ENCODE measurements at regions not wholly inside any gene's neighbourhood (a gene's known extent, or its start where the extent isn't known, plus 50 kb on each side); places are given as distances from the start of the nearest gene placed in this dataset.
"Not testable (repeated sequence)": the region's sequence is repeated elsewhere in the genome, so short reads cannot be mapped to it uniquely, and the experiment has no call there.

DNA sequence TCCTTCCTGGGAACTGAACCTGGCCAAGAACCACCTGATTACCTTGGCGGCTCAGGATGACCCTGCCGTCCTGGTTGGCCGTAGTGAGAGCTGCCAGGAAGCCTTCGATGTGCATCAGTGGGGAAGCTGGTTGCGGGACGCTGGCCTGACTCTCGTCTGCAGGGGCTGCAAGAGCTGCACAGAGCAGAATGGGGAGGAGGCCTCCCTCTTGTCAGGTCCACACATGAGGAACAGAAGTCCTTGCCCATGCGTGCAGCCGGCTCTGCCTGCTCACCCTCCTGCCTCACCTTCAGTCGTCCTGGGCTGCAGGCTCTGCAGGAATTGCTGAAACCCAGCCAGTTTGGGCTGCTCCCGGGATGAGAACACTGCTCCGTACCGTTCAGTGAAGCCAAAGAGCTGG is 182.3 kb downstream of the KLRB1 start:
- not testable (repeated sequence) for DNase-seq; H3K36me3 ChIP-seq (ENCODE audit: control insufficient read depth, insufficient read depth, low read length); H3K27ac ChIP-seq (ENCODE audit: low read length); H3K4me1 ChIP-seq (ENCODE audit: control insufficient read depth, insufficient read depth, low read length); H3K9me3 ChIP-seq (ENCODE audit: control insufficient read depth, low read depth, low read length); H3K4me3 ChIP-seq (ENCODE audit: low read length); H3K27me3 ChIP-seq (ENCODE audit: control insufficient read depth, insufficient read depth, low read length)
- no CpG with 5 or more reads among the region's 13 CpGs for WGBS (ENCODE audit: insufficient coverage, low lambda C conversion rate)

DNA sequence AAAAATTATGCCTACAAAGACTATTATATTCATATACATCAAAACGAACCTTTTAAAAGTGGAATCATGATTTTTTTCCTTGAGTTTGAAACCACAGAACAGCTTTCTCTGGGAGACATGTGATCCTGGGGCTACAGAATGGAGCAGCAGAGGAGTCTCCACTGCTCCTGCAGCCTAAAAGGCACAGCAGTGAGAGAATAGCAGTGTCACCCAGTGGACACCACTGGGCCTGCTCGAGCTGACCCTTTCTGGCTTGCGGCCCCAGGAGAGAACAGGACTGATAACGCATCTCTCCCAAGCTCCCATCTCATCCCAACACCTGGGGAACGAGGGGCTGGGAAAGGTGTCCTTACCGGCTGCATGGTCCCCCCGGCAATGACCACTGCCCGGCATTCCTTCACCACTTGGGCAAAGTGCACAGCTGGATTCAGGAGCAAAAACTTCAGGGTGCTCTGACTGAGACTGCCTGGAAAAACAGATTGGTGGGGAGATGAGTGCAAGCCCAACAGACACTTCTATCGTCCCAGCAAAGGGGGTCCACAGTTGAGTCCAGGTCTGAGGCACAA is 183.5 kb downstream of the KLRB1 start:
- H3K4me1 ChIP-seq (ENCODE audit: control insufficient read depth, insufficient read depth, low read length); DNase-seq; H3K27me3 ChIP-seq (ENCODE audit: control insufficient read depth, insufficient read depth, low read length); H3K27ac ChIP-seq (ENCODE audit: low read length); H3K9me3 ChIP-seq (ENCODE audit: control insufficient read depth, low read depth, low read length); H3K4me3 ChIP-seq (ENCODE audit: low read length); H3K36me3 ChIP-seq (ENCODE audit: control insufficient read depth, insufficient read depth, low read length): not testable (repeated sequence)
- WGBS (ENCODE audit: insufficient coverage, low lambda C conversion rate), result no CpG with 5 or more reads among the region's 9 CpGs

DNA sequence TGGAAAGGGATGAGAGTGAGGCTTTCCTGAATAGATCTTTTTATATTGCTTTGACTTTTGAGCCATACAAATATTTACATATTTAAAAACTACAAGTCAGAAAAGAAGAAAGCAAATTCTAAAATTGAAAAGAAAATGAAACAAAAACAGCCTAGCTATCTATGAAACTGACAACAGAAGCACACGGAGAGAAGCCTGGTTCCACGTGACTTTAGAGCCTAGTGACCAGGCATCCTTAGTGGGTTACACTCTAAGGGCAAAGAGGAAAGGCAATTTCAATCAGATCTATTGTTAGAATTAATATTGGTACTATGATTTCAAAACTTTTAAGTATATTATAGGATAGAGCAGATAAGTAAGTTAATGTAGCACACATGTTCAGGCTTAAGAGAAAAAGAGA is 185.0 kb downstream of the KLRB1 start:
- not testable (repeated sequence) for H3K27ac ChIP-seq (ENCODE audit: low read length); H3K27me3 ChIP-seq (ENCODE audit: control insufficient read depth, insufficient read depth, low read length); H3K4me1 ChIP-seq (ENCODE audit: control insufficient read depth, insufficient read depth, low read length); H3K4me3 ChIP-seq (ENCODE audit: low read length); DNase-seq; H3K36me3 ChIP-seq (ENCODE audit: control insufficient read depth, insufficient read depth, low read length); H3K9me3 ChIP-seq (ENCODE audit: control insufficient read depth, low read depth, low read length)
- no CpG with 5 or more reads among the region's 2 CpGs for WGBS (ENCODE audit: insufficient coverage, low lambda C conversion rate)

DNA sequence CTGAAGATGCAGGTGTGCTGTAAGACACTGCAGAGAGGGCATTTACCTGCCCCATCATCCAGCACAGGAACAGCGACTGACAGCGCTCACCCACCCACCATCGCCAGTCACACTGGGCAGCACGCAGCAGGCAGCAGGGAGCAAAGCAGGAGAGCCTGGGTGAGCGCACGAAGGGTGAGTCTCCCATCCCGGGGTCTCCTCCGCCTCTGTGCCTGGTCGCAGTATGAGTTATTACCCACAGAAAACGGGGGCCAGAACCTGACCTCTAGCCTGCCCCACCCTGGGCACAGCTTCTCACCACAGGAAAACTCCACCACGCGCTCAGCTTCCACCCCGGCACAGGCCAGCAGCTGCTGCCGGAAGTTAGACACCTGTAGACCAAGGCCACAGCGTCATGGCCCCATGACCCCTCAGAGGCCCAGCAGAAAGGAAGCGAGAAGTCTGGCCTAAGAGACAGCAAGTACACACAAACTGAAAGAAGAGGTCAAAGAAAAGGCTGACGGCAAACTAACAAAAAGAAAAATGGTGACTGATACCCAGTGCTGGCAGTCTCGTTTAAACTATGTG is 186.1 kb downstream of the KLRB1 start:
- no CpG with 5 or more reads among the region's 18 CpGs for WGBS (ENCODE audit: insufficient coverage, low lambda C conversion rate)
- not testable (repeated sequence) for H3K27ac ChIP-seq (ENCODE audit: low read length); H3K4me3 ChIP-seq (ENCODE audit: low read length)

DNA sequence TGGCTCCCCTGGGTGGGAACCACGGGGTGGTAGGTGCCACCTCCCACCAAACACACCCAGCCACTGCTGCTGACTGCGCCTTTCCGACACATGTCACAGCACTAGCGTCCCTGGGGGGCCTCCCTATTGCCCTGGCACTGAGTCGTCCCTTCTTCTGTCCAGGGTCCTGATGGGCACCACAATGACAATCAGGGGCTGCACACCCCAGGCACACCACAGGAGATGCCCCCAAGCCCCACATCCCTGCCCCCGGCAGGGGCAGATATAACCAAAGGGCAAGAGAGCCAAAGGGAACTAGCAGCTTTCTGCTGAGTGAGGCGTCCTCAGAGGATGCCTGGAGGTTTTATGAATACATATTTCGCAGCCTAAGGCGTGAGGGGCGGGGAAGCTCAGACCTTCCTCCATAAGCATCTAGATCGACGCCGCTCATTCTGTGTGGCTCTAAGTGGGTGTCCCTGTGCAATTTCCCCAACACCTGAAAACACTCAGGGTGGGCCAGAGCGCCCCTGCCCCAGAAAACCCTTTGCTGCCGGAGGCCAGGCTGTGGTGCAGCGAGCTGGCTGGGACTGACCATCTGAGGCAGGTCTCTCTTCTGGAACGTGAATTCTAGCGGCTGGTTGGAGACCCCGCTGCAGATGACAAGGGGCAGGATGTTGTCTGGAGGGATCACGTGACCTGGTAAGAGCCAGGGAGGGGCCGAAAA is 186.7 kb downstream of the KLRB1 start:
- H3K27me3 ChIP-seq (ENCODE audit: control insufficient read depth, insufficient read depth, low read length); H3K27ac ChIP-seq (ENCODE audit: low read length); H3K4me3 ChIP-seq (ENCODE audit: low read length); H3K36me3 ChIP-seq (ENCODE audit: control insufficient read depth, insufficient read depth, low read length); DNase-seq; H3K4me1 ChIP-seq (ENCODE audit: control insufficient read depth, insufficient read depth, low read length); H3K9me3 ChIP-seq (ENCODE audit: control insufficient read depth, low read depth, low read length): not testable (repeated sequence)
- no CpG with 5 or more reads among the region's 21 CpGs for WGBS (ENCODE audit: insufficient coverage, low lambda C conversion rate)

More for the DNA sequence above, 186.1 kb downstream of the KLRB1 start:
- not testable (repeated sequence) for H3K9me3 ChIP-seq (ENCODE audit: control insufficient read depth, low read depth, low read length); H3K27me3 ChIP-seq (ENCODE audit: control insufficient read depth, insufficient read depth, low read length); H3K36me3 ChIP-seq (ENCODE audit: control insufficient read depth, insufficient read depth, low read length); H3K4me1 ChIP-seq (ENCODE audit: control insufficient read depth, insufficient read depth, low read length); DNase-seq

DNA sequence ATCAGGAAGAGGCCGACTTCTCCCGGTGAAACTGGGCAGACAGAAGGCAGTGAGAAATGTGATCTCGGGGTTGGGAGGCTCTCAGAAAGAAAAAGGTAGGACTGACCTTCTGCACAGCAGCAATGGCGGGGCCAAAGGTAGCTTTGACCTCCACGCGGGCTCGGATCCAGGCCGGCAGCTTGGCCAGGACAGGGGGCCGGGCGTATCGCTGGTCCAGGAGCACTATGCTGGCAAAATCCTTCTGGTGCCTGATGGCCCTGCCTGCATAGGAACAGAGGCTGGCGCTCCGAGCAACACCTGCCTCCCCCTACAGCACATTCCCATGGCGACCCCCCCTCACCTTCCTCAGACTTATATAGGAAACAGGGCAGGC is 189.1 kb downstream of the KLRB1 start:
- H3K4me3 ChIP-seq (ENCODE audit: low read length); H3K4me1 ChIP-seq (ENCODE audit: control insufficient read depth, insufficient read depth, low read length); H3K36me3 ChIP-seq (ENCODE audit: control insufficient read depth, insufficient read depth, low read length); H3K9me3 ChIP-seq (ENCODE audit: control insufficient read depth, low read depth, low read length); H3K27ac ChIP-seq (ENCODE audit: low read length); DNase-seq; H3K27me3 ChIP-seq (ENCODE audit: control insufficient read depth, insufficient read depth, low read length): not testable (repeated sequence)
- no CpG with 5 or more reads among the region's 14 CpGs for WGBS (ENCODE audit: insufficient coverage, low lambda C conversion rate)

DNA sequence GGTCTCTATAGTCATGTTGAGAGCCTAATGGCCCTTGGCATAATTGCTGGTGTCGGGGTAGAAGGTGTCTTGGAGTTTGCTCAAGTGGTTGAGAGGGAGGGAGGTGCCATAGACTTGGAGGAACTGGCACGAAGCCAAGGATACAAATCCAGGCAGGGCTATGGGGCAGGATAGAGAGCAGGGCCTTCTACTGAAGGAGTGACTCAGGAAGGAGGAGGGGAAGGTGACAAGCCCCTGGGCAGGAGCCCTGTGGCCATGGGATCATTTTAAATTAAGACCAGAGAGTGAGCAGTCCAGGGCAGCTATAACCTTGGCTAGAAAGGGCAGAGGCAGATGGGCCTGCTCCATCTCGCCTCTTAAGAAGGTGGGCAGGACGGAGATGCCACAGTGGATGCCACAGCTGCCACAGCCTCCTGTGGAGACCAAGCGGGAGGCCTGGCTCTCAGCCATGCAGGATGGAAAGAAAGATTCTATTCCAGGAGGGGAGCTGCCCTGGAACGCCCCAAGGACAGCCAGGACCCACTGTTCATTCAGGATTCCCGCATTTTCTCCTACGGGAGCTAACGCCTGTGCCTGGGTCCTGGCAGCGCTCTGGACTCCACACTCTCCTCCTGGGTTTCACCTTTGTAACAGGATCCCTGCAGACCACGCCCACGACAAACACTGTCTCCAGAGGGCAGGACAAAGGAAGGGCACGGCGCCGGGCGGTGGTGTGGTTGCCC is 189.6 kb downstream of the KLRB1 start:
- H3K27ac ChIP-seq (ENCODE audit: low read length); H3K36me3 ChIP-seq (ENCODE audit: control insufficient read depth, insufficient read depth, low read length); H3K27me3 ChIP-seq (ENCODE audit: control insufficient read depth, insufficient read depth, low read length); H3K9me3 ChIP-seq (ENCODE audit: control insufficient read depth, low read depth, low read length); DNase-seq; H3K4me1 ChIP-seq (ENCODE audit: control insufficient read depth, insufficient read depth, low read length); H3K4me3 ChIP-seq (ENCODE audit: low read length): not testable (repeated sequence)
- WGBS (ENCODE audit: insufficient coverage, low lambda C conversion rate), result no CpG with 5 or more reads among the region's 16 CpGs

DNA sequence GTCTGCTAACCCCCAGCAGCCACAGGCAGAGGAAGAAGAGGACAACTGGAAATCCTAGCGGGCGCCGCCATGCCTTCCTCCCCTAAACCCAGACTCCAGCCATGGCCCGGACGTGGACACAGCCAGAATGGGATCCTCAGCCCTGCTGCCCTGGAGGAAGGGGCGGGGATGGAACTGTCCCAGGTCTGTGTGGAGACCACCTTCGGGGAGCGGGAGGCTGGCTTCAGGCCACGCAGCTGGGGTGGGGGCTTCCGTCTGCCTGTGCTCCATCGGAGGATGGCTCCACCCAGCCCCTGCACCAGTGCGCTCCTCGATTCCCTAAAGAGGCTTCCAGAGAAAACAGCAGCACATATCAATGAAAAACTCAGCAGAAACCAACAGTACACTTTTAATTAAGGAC is 190.4 kb downstream of the KLRB1 start:
- H3K9me3 ChIP-seq (ENCODE audit: control insufficient read depth, low read depth, low read length); H3K27me3 ChIP-seq (ENCODE audit: control insufficient read depth, insufficient read depth, low read length); DNase-seq; H3K27ac ChIP-seq (ENCODE audit: low read length); H3K4me3 ChIP-seq (ENCODE audit: low read length); H3K4me1 ChIP-seq (ENCODE audit: control insufficient read depth, insufficient read depth, low read length); H3K36me3 ChIP-seq (ENCODE audit: control insufficient read depth, insufficient read depth, low read length): not testable (repeated sequence)
- WGBS (ENCODE audit: insufficient coverage, low lambda C conversion rate), result no CpG with 5 or more reads among the region's 13 CpGs

DNA sequence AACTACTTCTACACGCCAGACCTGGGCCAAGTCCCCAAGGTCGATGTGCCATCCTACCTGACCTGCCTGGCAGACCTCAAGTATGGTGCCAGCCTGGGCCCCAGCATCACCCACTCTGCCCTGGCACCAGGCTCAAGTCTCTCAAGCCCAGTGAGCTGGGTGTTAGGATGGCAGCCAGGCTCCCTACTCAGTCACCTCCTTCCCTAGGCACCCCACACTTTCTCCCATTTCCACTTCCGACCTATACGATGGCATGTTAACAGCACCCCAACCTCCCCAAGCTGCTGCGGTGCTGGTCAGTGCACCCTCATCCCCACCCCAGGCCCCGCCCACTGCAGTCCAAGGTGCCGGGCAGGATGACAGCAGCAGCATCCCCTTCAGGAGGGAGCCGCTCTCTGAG is 191.4 kb downstream of the KLRB1 start:
- not testable (repeated sequence) for DNase-seq; H3K4me3 ChIP-seq (ENCODE audit: low read length); H3K9me3 ChIP-seq (ENCODE audit: control insufficient read depth, low read depth, low read length); H3K4me1 ChIP-seq (ENCODE audit: control insufficient read depth, insufficient read depth, low read length); H3K36me3 ChIP-seq (ENCODE audit: control insufficient read depth, insufficient read depth, low read length); H3K27ac ChIP-seq (ENCODE audit: low read length); H3K27me3 ChIP-seq (ENCODE audit: control insufficient read depth, insufficient read depth, low read length)
- no CpG with 5 or more reads among the region's 8 CpGs for WGBS (ENCODE audit: insufficient coverage, low lambda C conversion rate)

DNA sequence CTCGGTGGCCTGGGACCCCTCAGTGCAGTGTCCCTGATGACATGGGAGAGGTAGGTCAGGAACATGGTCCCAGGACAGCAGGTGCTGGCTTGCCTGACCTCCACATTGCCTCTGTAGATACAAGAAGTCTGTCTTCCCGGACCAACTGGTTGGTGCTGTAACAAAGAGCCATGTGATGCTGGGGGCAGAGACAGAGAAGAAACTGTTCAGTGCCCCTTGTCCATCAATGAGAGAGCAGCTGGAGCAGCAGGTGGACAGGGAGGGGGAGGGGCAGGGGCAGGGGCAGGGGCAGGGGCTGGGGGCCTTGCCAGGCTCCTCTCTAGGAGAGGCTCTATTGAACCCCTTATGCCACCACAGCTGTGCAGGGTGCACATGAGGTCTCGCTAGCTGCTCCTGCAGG is 191.8 kb downstream of the KLRB1 start:
- not testable (repeated sequence) for H3K27ac ChIP-seq (ENCODE audit: low read length); DNase-seq; H3K36me3 ChIP-seq (ENCODE audit: control insufficient read depth, insufficient read depth, low read length); H3K4me3 ChIP-seq (ENCODE audit: low read length); H3K9me3 ChIP-seq (ENCODE audit: control insufficient read depth, low read depth, low read length); H3K4me1 ChIP-seq (ENCODE audit: control insufficient read depth, insufficient read depth, low read length); H3K27me3 ChIP-seq (ENCODE audit: control insufficient read depth, insufficient read depth, low read length)
- WGBS (ENCODE audit: insufficient coverage, low lambda C conversion rate), result no CpG with 5 or more reads among the region's 3 CpGs

All from large intestine (tissue), 3 donors.